Keratinocyte (primary cell): ENCODE measurements at regions not wholly inside any gene's neighbourhood (a gene's known extent, or its start where the extent isn't known, plus 50 kb on each side); places are given as distances from the start of the nearest gene placed in this dataset.

Experiments used
- DNase-seq: peaks from one replicate; pipeline ENCODE4 v3.0.0-alpha.2; 2011; ENCODE audit warnings: low read depth, missing footprints, low spot score
- FAIRE-seq: peaks from 2 replicates; lab custom pipeline; 2011; peaks lifted over from hg19 to GRCh38; lab: Jason Lieb, UNC
- H2AFZ ChIP-seq: 2 replicates; pipeline ENCODE4 v1.6.0; 2012; ENCODE audit warnings: low read length, control low read depth, inconsistent platforms; ENCODE audit not compliant: control insufficient read depth
- H3K27ac ChIP-seq: 2 replicates; pipeline ENCODE4 v1.5.1; 2011; ENCODE audit warnings: low read length; ENCODE audit not compliant: control insufficient read depth, insufficient read depth
- H3K27me3 ChIP-seq: 3 replicates; pipeline ENCODE4 v1.6.0; 2011; ENCODE audit warnings: low read length; ENCODE audit not compliant: control insufficient read depth, insufficient read depth; ENCODE audit errors: extremely low read depth
- H3K36me3 ChIP-seq, 2 experiments: 2 replicates in 1 of 2; 3 replicates in 1 of 2; pipeline ENCODE4 v1.5.1; 2011; ENCODE audit warnings: low read length in 2 of 2, mild to moderate bottlenecking in 1 of 2; ENCODE audit not compliant: control insufficient read depth in 2 of 2, insufficient read depth in 2 of 2; ENCODE audit errors: extremely low read depth in 1 of 2
- H3K4me1 ChIP-seq: 3 replicates; pipeline ENCODE4 v1.5.1; 2011; ENCODE audit warnings: low read length; ENCODE audit not compliant: control insufficient read depth, insufficient read depth; ENCODE audit errors: extremely low read depth
- H3K4me2 ChIP-seq: 3 replicates; pipeline ENCODE4 v1.6.0; 2011; ENCODE audit warnings: low read depth, low read length; ENCODE audit not compliant: control insufficient read depth, insufficient read depth; ENCODE audit errors: extremely low read depth
- H3K4me3 ChIP-seq, 3 experiments: fragments of 200-600 bp in 1 of 3; sonication (generic) in 1 of 3; 2 replicates in 2 of 3; 3 replicates in 1 of 3; pipeline ENCODE4 v1.5.1; 2011 to 2016; ENCODE audit warnings: low read length in 3 of 3, mild to moderate bottlenecking in 3 of 3, control low read depth in 2 of 3, inconsistent platforms in 1 of 3, low read depth in 1 of 3, mixed read lengths in 1 of 3, mixed run types in 1 of 3, moderate library complexity in 1 of 3; ENCODE audit not compliant: control insufficient read depth in 2 of 3, insufficient read depth in 2 of 3; ENCODE audit errors: extremely low read depth in 1 of 3
- H3K79me2 ChIP-seq: 2 replicates; pipeline ENCODE4 v1.6.0; 2012; ENCODE audit warnings: low read length; ENCODE audit not compliant: control insufficient read depth, insufficient read depth
- H3K9ac ChIP-seq: 3 replicates; pipeline ENCODE4 v1.6.0; 2011; ENCODE audit warnings: low read length; ENCODE audit not compliant: control insufficient read depth, insufficient read depth; ENCODE audit errors: extremely low read depth
- H3K9me1 ChIP-seq: 3 replicates; pipeline ENCODE4 v1.6.0; 2011; ENCODE audit warnings: low read length; ENCODE audit not compliant: control insufficient read depth, insufficient read depth; ENCODE audit errors: extremely low read depth
- H3K9me3 ChIP-seq: 2 replicates; pipeline ENCODE4 v1.5.1; 2012; ENCODE audit warnings: low read depth, low read length; ENCODE audit not compliant: control insufficient read depth
- H4K20me1 ChIP-seq: 3 replicates; pipeline ENCODE4 v1.6.0; 2011; ENCODE audit warnings: low read length; ENCODE audit not compliant: control insufficient read depth, insufficient read depth; ENCODE audit errors: extremely low read depth
- EZH2 ChIP-seq: IDR thresholded peaks from one replicate; pipeline ENCODE4 v1.6.1; 2012; ENCODE audit warnings: inconsistent platforms, mild to moderate bottlenecking, low read length, moderate library complexity
- dilution Hi-C: fragments of 300-500 bp; cut with MboI; formaldehyde crosslinking; loops from one replicate; pipeline ENCODE4 v1.7.0; 2020; ENCODE audit warnings: low sequenced_read_pairs; ENCODE audit not compliant: extremely low pct_ligation_motif_present
- TF ChIP-seq, protein P1 (sequence below), 3 experiments: IDR thresholded peaks in 1 of 3; conservative IDR thresholded peaks in 1 of 3; optimal IDR thresholded peaks in 1 of 3; 2 replicates in 2 of 3; 3 replicates in 1 of 3; pipeline versions ENCODE3 to v1.5.1; 2011; ENCODE audit warnings: low read length in 3 of 3, mild to moderate bottlenecking in 3 of 3, moderate library complexity in 2 of 3, control low read depth in 1 of 3, inconsistent platforms in 1 of 3; ENCODE audit not compliant: insufficient read depth in 2 of 3; ENCODE audit errors: extremely low read depth in 1 of 3

DNA sequence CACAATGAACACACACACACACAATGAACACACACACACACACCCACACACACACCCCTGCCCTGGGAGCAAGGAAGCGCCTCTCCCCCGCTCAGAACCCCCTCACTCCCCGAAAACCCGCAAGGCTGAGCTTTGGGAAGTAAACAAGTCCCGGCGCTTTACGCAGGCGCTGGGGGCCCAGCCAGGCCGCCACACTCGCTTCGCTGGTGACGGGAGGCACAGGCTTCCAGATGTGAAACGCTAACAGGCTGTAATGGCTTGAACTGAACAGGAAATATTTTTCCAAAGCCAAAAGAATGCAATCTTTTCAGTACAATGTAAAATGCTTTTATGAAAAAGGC, 122.7 kb upstream of the IGF1R start:
- dilution Hi-C loops, result no loop called here
- FAIRE-seq, result no peak
- Histone ChIP-seq H3K9me3 (no peaks in the 10 kb centered on the region), H3K9me1 (no peaks in the 10 kb centered on the region), H3K4me1 (no peaks in the 10 kb centered on the region), H3K27me3 (peaks cover 5% of the 10 kb centered on the region), H3K9ac (no peak overlapping the region), H3K36me3 (no peaks in the 10 kb centered on the region), H4K20me1 (no peaks in the 10 kb centered on the region), H3K4me2 (no peak overlapping the region), H3K4me3 (no peak overlapping the region), H2AFZ (no peak overlapping the region), H3K79me2 (no peaks in the 10 kb centered on the region), H3K27ac (no peak overlapping the region)
- no peak for TF ChIP-seq EZH2
- TF ChIP-seq, protein P1, sequence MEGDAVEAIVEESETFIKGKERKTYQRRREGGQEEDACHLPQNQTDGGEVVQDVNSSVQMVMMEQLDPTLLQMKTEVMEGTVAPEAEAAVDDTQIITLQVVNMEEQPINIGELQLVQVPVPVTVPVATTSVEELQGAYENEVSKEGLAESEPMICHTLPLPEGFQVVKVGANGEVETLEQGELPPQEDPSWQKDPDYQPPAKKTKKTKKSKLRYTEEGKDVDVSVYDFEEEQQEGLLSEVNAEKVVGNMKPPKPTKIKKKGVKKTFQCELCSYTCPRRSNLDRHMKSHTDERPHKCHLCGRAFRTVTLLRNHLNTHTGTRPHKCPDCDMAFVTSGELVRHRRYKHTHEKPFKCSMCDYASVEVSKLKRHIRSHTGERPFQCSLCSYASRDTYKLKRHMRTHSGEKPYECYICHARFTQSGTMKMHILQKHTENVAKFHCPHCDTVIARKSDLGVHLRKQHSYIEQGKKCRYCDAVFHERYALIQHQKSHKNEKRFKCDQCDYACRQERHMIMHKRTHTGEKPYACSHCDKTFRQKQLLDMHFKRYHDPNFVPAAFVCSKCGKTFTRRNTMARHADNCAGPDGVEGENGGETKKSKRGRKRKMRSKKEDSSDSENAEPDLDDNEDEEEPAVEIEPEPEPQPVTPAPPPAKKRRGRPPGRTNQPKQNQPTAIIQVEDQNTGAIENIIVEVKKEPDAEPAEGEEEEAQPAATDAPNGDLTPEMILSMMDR (optimal IDR thresholded peaks at IDR 0.05 in 1 of 3, IDR thresholded peaks at IDR 0.05 in 1 of 3, conservative IDR thresholded peaks at IDR 0.05 in 1 of 3; ENCODE audit: extremely low read depth in 1 of 3, insufficient read depth in 2 of 3, low read length in 3 of 3), result no peak
- DNase-seq, result no peak

- DNase-seq (no peak), FAIRE-seq (no peak)
- H3K4me1 ChIP-seq, result no peaks in the 10 kb centered on the region
- no peak overlapping the region for H3K27ac ChIP-seq
- peaks cover 5% of the 10 kb centered on the region for H3K27me3 ChIP-seq
- no peak overlapping the region for H3K4me3 ChIP-seq
- H3K4me2 ChIP-seq, result no peak overlapping the region
- H3K9me3 ChIP-seq, result no peaks in the 10 kb centered on the region
- H2AFZ ChIP-seq, result no peak overlapping the region
- no peaks in the 10 kb centered on the region for H3K79me2 ChIP-seq
- dilution Hi-C loops, result no loop called here
- H3K36me3 ChIP-seq, result no peaks in the 10 kb centered on the region
- TF ChIP-seq EZH2, result no peak
- TF ChIP-seq, protein P1 (optimal IDR thresholded peaks at IDR 0.05 in 1 of 3, IDR thresholded peaks at IDR 0.05 in 1 of 3, conservative IDR thresholded peaks at IDR 0.05 in 1 of 3; ENCODE audit: extremely low read depth in 1 of 3, insufficient read depth in 2 of 3, low read length in 3 of 3), result no peak
- H3K9ac ChIP-seq, result no peak overlapping the region
- H4K20me1 ChIP-seq, result no peaks in the 10 kb centered on the region
- no peaks in the 10 kb centered on the region for H3K9me1 ChIP-seq
Measured at GRCh38 chr15:98526094-98526493, 122.2 kb upstream of the IGF1R start.
